T-cell (primary cell): ENCODE measurements at regions not wholly inside any gene's neighbourhood (a gene's known extent, or its start where the extent isn't known, plus 50 kb on each side); places are given as distances from the start of the nearest gene placed in this dataset.

Experiments used
- ATAC-seq, 4 experiments: fragments of 200-7000 bp in 3 of 4; fragments of 150-1000 bp in 1 of 4; cut with Tn5 transposase; replicated peaks in 1 of 4; 1 replicate in 3 of 4; 2 replicates in 1 of 4; pipeline ENCODE4 v1.10.0; 2021; ENCODE audit warnings: moderate library complexity in 3 of 4, mild to moderate bottlenecking in 2 of 4, moderate number of reproducible peaks in 1 of 4
- CTCF ChIA-PET, 2 donors: fragments of 300-600 bp; sonication (Branson Sonifier 250); formaldehyde crosslinking; loops; one replicate each; lab custom pipeline; 2022; ENCODE audit warnings: antibody characterized with exemption in 2 of 2; lab: Charles Lee
- POLR2A ChIA-PET, 2 donors: fragments of 300-600 bp; sonication (Branson Sonifier 250); formaldehyde crosslinking; loops; one replicate each; lab custom pipeline; 2022; ENCODE audit warnings: antibody characterized with exemption in 2 of 2; lab: Charles Lee
- DNase-seq, 35 experiments: peaks; one replicate each; pipeline versions ENCODE4 v3.0.0 to v3.0.0-alpha.2; 2013 to 2023
- H3K27ac ChIP-seq: one replicate; pipeline ENCODE4 v1.5.1; 2013; ENCODE audit warnings: low read length
- H3K27me3 ChIP-seq, 2 experiments: replicated peaks in 1 of 2; 1 replicate in 1 of 2; 2 replicates in 1 of 2; pipeline versions ENCODE4 v1.6.1 to v1.7.0; 2013; ENCODE audit warnings: low read length in 1 of 2, mixed read lengths in 1 of 2; ENCODE audit not compliant: control insufficient read depth in 2 of 2, insufficient read depth in 2 of 2; ENCODE audit errors: extremely low read depth in 1 of 2
- H3K36me3 ChIP-seq, 2 donors: 1 replicate in 1 of 2; 2 replicates in 1 of 2; pipeline versions ENCODE4 v1.6.1 to v1.7.0; 2013; ENCODE audit warnings: low read length in 1 of 2; ENCODE audit not compliant: control insufficient read depth in 2 of 2, insufficient read depth in 1 of 2; ENCODE audit errors: extremely low read depth in 1 of 2
- H3K4me1 ChIP-seq, 2 experiments: 1 replicate in 1 of 2; 2 replicates in 1 of 2; pipeline versions ENCODE4 v1.6.1 to v1.7.0; 2013; ENCODE audit warnings: low read length in 2 of 2, mixed read lengths in 1 of 2; ENCODE audit not compliant: insufficient read depth in 2 of 2, control insufficient read depth in 1 of 2; ENCODE audit errors: extremely low read depth in 1 of 2
- H3K4me3 ChIP-seq, 2 donors: 1 replicate in 1 of 2; 2 replicates in 1 of 2; pipeline versions ENCODE4 v1.5.1 to v1.7.0; 2013; ENCODE audit warnings: mild to moderate bottlenecking in 2 of 2, low read length in 1 of 2, moderate library complexity in 1 of 2; ENCODE audit not compliant: control insufficient read depth in 1 of 2; ENCODE audit errors: extremely low read depth in 1 of 2
- H3K9me3 ChIP-seq: 2 replicates; pipeline ENCODE4 v1.7.0; 2013
- H3K27ac Mint-ChIP-seq, 2 donors: one replicate each; pipeline ENCODE4 v1.8.0; 2020 to 2021; ENCODE audit warnings: mild to moderate bottlenecking in 2 of 2, mixed read lengths in 2 of 2
- H3K27me3 Mint-ChIP-seq, 2 donors: one replicate each; pipeline ENCODE4 v1.8.0; 2021 to 2022; ENCODE audit warnings: mixed read lengths in 2 of 2
- H3K36me3 Mint-ChIP-seq: one replicate; pipeline ENCODE4 v1.8.0; 2021; ENCODE audit warnings: mixed read lengths
- H3K4me1 Mint-ChIP-seq, 3 donors: one replicate each; pipeline ENCODE4 v1.8.0; 2020 to 2022; ENCODE audit warnings: mixed read lengths in 3 of 3, mild to moderate bottlenecking in 1 of 3
- H3K4me3 Mint-ChIP-seq, 3 donors: one replicate each; pipeline ENCODE4 v1.8.0; 2020 to 2022; ENCODE audit warnings: mild to moderate bottlenecking in 3 of 3, mixed read lengths in 3 of 3, moderate library complexity in 3 of 3
- H3K9me3 Mint-ChIP-seq, 3 donors: one replicate each; pipeline ENCODE4 v1.8.0; 2020 to 2022; ENCODE audit warnings: mixed read lengths in 3 of 3
- WGBS: methylation state at CpG from one replicate; pipeline ENCODE4 v1.1.5; 2013; ENCODE audit warnings: missing lambda C conversion rate; ENCODE audit not compliant: insufficient coverage; 5-methylcytosine and 5-hydroxymethylcytosine counted together

- Mint-ChIP-seq H3K4me3 (no peak overlapping the region), H3K4me1 (peaks cover 6 to 7% (median 6%) of the 10 kb centered on the region in 3 donors), H3K36me3 (no peaks in the 10 kb centered on the region), H3K27me3 (peaks cover 50 to 58% of the 10 kb centered on the region in 2 donors), H3K9me3 (peaks cover 0 to 5% (median 0%) of the 10 kb centered on the region in 3 donors), H3K27ac (no peak overlapping the region)
- Histone ChIP-seq H3K27ac (no peak overlapping the region), H3K27me3 (peaks cover 3 to 40% of the 10 kb centered on the region in 2 experiments), H3K4me1 (peaks cover 0 to 6% of the 10 kb centered on the region in 2 experiments), H3K36me3 (no peaks in the 10 kb centered on the region), H3K4me3 (no peak overlapping the region), H3K9me3 (no peaks in the 10 kb centered on the region)
- no peak for ATAC-seq
- DNase-seq = no peak
- ChIA-PET POLR2A (no interaction called here), CTCF (no interaction called here)
- 25% methylated on average over 2 of the region's 5 CpGs for WGBS
These were observed 116.0 kb upstream of the LHX5 start for GRCh38 chr12:113587720-113588119.

DNA sequence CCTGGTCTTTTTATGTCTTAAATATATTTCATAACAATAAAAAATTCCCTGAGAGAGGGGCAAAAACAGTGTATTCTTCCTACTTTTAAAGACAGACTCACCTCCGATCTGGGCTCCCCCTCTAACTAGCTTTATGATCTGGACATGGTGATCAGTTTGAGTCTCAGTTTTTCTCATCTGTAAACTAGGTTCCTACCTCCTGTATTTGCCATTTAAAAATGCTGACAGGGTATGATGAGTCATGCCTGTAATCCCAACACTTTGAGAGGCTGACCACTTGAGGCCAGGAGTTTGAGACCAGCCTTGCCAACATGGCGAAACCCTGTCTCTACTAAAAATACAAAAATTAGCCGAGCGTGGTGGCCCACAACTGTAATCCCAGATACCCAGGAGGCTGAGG, 114.8 kb upstream of the LHX5 start:
- H3K36me3 ChIP-seq = no peaks in the 10 kb centered on the region
- 100% methylated on average over 1 of the region's 4 CpGs for WGBS
- no peak overlapping the region for H3K4me3 Mint-ChIP-seq
- peaks cover 2 to 7% (median 4%) of the 10 kb centered on the region in 3 donors for H3K4me1 Mint-ChIP-seq
- no peak overlapping the region for H3K27ac Mint-ChIP-seq
- ATAC-seq = no peak
- H3K27me3 Mint-ChIP-seq = peaks cover 49 to 52% of the 10 kb centered on the region in 2 donors
- ChIA-PET POLR2A (no interaction called here), CTCF (no interaction called here)
- H3K4me1 ChIP-seq = no peaks in the 10 kb centered on the region
- peaks cover 0 to 32% of the 10 kb centered on the region in 2 experiments for H3K27me3 ChIP-seq
- no peaks in the 10 kb centered on the region for H3K9me3 ChIP-seq
- no peak for DNase-seq
- H3K4me3 ChIP-seq = no peak overlapping the region
- H3K9me3 Mint-ChIP-seq = peaks cover 0 to 10% (median 4%) of the 10 kb centered on the region in 3 donors
- no peaks in the 10 kb centered on the region for H3K36me3 Mint-ChIP-seq
- no peak overlapping the region for H3K27ac ChIP-seq

DNA sequence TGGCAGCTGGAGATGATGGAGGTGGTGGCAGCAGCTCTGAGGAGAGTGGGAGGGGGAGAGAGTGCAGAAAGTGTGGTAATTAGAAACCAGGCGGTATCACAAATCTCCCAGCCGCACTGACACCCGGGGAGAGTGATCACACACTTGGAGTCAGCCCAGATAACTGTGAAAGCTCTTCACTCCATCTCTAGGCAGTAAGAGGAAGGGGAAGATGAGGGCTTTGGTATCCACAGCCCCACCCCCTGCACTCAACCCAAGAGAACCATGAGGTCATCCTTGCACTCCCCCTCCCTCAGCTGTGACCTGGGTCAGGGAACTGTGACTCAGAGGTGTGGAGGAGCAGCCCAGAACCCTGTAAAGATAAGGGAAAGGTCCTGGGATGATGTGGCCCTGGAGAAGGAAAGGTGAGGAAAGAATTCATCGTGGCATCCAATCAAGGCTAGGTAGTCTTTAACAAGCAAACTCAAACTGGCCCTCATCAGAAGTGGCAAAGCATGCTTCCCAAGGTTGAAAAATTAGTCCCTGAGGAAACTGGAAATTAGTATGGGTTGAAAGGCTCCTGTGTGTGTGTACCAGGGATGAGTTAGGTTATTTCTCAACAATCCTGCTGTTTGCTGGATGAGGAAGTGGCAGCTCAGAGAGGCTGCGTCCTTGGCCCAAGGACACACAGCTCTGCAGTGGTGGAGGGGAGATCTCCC, 111.0 kb upstream of the LHX5 start:
- H3K4me1 ChIP-seq = no peaks in the 10 kb centered on the region
- Mint-ChIP-seq H3K27ac (no peak overlapping the region), H3K27me3 (peaks cover 35 to 47% of the 10 kb centered on the region in 2 donors), H3K4me1 (no peaks in the 10 kb centered on the region), H3K36me3 (no peaks in the 10 kb centered on the region), H3K4me3 (no peak overlapping the region), H3K9me3 (peaks cover 6 to 10% (median 10%) of the 10 kb centered on the region in 3 donors)
- H3K27me3 ChIP-seq = peaks cover 0 to 25% of the 10 kb centered on the region in 2 experiments
- POLR2A ChIA-PET = interaction anchor here (0.5 to 0.6 kb wide), 3 partner anchors 39 to 1787 kb away, joined by 3 to 5 read pairs (median 3); no protein-coding TSS in a partner anchor
- CTCF ChIA-PET = no interaction called here
- H3K9me3 ChIP-seq = no peaks in the 10 kb centered on the region
- no peak overlapping the region for H3K27ac ChIP-seq
- no CpG with 5 or more reads among the region's 5 CpGs for WGBS
- H3K4me3 ChIP-seq = no peak overlapping the region
- H3K36me3 ChIP-seq = no peaks in the 10 kb centered on the region
- ATAC-seq (no peak), DNase-seq (no peak)

GRCh38 chr12:113581342-113581741, 109.7 kb upstream of the LHX5 start:
- no peak overlapping the region for H3K27ac ChIP-seq
- no peaks in the 10 kb centered on the region for H3K36me3 Mint-ChIP-seq
- H3K9me3 ChIP-seq = no peaks in the 10 kb centered on the region
- H3K4me3 ChIP-seq = no peak overlapping the region
- no peak overlapping the region for H3K27ac Mint-ChIP-seq
- no peaks in the 10 kb centered on the region for H3K4me1 ChIP-seq
- H3K36me3 ChIP-seq = no peaks in the 10 kb centered on the region
- H3K4me1 Mint-ChIP-seq = no peaks in the 10 kb centered on the region
- DNase-seq (no peak), ATAC-seq (no peak)
- peaks cover 6 to 10% (median 10%) of the 10 kb centered on the region in 3 donors for H3K9me3 Mint-ChIP-seq
- peaks cover 0 to 31% of the 10 kb centered on the region in 2 experiments for H3K27me3 ChIP-seq
- no peak overlapping the region for H3K4me3 Mint-ChIP-seq
- peaks cover 37 to 49% of the 10 kb centered on the region in 2 donors for H3K27me3 Mint-ChIP-seq
- CTCF ChIA-PET = no interaction called here
- POLR2A ChIA-PET = no interaction called here

DNA sequence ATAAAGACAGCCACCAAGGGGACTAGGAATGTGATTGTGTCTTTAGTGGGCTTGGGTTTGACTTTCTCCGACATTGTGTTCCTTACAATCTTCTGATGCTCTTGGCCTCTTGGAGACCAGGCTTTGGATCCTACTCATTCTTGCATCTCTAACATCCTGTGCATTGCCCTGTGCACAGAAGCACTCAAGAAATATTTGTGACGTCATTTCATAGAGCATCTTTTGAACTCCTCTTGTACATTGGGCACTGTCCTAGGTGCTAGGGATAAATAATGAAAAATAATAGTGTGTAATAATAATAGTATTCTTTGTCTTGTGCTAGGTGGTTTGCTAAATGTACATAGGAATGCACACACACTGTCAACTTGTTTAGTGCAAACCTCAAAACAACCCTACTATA, 108.8 kb upstream of the LHX5 start:
- DNase-seq (no peak), ATAC-seq (no peak)
- H3K27me3 Mint-ChIP-seq = peaks cover 42 to 50% of the 10 kb centered on the region in 2 donors
- ChIA-PET POLR2A (no interaction called here), CTCF (no interaction called here)
- H3K27ac ChIP-seq = no peak overlapping the region
- no peaks in the 10 kb centered on the region for H3K4me1 ChIP-seq
- no peak overlapping the region for H3K27ac Mint-ChIP-seq
- 100% methylated on average over 1 of the region's 2 CpGs for WGBS
- H3K27me3 ChIP-seq = peaks cover 0 to 34% of the 10 kb centered on the region in 2 experiments
- no peaks in the 10 kb centered on the region for H3K9me3 ChIP-seq
- no peaks in the 10 kb centered on the region for H3K36me3 Mint-ChIP-seq
- no peaks in the 10 kb centered on the region for H3K4me1 Mint-ChIP-seq
- H3K4me3 Mint-ChIP-seq = no peak overlapping the region
- H3K9me3 Mint-ChIP-seq = peaks cover 6 to 10% (median 10%) of the 10 kb centered on the region in 3 donors
- H3K4me3 ChIP-seq = no peak overlapping the region
- no peaks in the 10 kb centered on the region for H3K36me3 ChIP-seq

DNA sequence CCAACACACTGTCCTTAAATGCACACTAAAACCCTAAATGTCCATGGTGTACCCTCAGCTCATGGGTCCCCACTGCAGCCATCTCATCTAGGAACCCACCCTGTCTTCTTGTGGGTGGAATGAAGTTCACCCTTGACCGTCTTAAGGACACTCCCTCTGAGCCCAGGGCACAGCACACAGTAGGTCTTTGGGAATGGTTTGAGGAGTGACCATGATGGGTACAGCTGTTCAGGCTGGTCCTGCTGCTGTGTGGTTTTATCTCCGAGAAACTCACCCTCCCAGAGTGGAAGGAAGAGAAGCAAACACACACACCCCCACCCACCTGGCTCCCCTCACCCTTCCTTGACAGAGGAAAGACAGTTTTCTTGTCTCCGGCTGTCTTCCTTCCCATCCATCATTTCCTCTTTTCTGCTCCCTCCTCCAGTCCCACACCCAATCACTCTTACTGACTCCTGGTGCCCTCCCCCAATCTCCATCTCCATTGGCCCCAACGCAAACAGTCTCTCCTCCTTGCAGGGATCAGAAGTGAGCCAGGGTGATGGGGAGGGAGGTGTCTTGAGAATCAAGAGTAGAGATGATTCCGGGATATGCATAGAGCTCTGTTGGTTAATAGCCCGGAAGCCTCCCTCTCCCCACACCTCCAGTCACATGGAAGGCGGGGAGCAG, 105.9 kb upstream of the LHX5 start:
- Mint-ChIP-seq H3K4me3 (no peak overlapping the region), H3K4me1 (no peaks in the 10 kb centered on the region), H3K36me3 (no peaks in the 10 kb centered on the region), H3K27me3 (peaks cover 38 to 44% of the 10 kb centered on the region in 2 donors), H3K9me3 (peaks cover 6 to 14% (median 10%) of the 10 kb centered on the region in 3 donors), H3K27ac (no peak overlapping the region)
- no peak for ATAC-seq
- no peak for DNase-seq
- ChIA-PET CTCF (no interaction called here), POLR2A (no interaction called here)
- no peaks in the 10 kb centered on the region for H3K36me3 ChIP-seq
- no peaks in the 10 kb centered on the region for H3K4me1 ChIP-seq
- no peak overlapping the region for H3K27ac ChIP-seq
- no peaks in the 10 kb centered on the region for H3K9me3 ChIP-seq
- H3K27me3 ChIP-seq = peaks cover 0 to 33% of the 10 kb centered on the region in 2 experiments
- H3K4me3 ChIP-seq = no peak overlapping the region
- no CpG with 5 or more reads among the region's 7 CpGs for WGBS
